GM12891 (cell line): ENCODE measurements at regions not wholly inside any gene's neighbourhood (a gene's known extent, or its start where the extent isn't known, plus 50 kb on each side); places are given as distances from the start of the nearest gene placed in this dataset.

Source experiments
- PAX5 ChIP-seq: IDR thresholded peaks from 2 replicates; pipeline ENCODE4 v1.6.1; 2011; ENCODE audit warnings: low read length, moderate library complexity, mild to moderate bottlenecking; ENCODE audit not compliant: insufficient read depth, severe bottlenecking
- TAF1 ChIP-seq: IDR thresholded peaks from 2 replicates; pipeline ENCODE4 v1.6.1; 2011; ENCODE audit warnings: low read depth, low read length, control low read depth

DNA sequence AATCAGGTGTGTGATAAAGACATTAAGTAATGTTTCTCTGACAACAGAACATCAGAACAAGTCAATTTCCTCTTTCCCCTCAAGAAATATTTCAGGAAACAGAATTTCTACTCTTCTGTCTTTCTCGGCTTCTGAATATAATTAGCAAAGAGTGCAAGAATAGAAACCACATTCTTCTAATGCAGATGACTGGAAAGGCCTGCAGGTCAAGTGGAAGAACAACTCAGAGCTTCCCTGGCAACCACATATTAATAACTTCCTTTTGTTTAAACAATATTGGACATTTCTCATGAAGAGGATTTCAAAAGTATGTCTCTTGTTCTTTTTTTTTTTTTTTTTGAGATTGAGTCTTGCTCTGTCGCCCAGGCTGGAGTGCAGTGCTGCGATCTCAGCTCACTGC is 225.5 kb downstream of the PARM1 start:
- TF ChIP-seq PAX5 (no peak), TAF1 (no peak)
